ENCODE measurements at regions not wholly inside any gene's neighbourhood (a gene's known extent, or its start where the extent isn't known, plus 50 kb on each side); places are given as distances from the start of the nearest gene placed in this dataset.
A peak's percentile ranks its signal among the peaks of the same experiment; 100 is the strongest.

DNA sequence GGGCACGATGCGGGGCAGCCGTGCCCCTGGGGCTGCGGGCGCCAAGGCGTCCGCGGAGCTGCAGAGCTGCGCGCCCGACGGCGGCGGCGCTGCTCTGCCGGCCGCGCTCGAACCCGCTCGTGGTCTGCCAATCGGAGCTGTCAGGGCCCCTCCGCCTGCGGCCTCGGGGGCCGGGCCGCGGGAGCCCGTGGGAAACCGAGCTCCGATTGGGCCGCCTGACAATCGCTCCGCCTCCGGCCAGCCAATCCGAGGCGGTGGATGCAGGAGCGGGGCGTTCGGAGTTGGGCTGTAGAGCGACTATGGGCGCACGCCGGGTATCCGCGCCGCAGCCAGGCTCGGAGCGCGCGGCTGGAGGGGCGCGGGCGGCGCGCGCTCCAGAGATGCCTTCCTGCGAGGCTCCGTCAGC, 100.5 kb upstream of the SOD1 start:
- DNase-seq (ENCODE audit: low spot score) (peak; percentile 96), ATAC-seq (peak; percentile 76)
- TF ChIP-seq, protein P1, sequence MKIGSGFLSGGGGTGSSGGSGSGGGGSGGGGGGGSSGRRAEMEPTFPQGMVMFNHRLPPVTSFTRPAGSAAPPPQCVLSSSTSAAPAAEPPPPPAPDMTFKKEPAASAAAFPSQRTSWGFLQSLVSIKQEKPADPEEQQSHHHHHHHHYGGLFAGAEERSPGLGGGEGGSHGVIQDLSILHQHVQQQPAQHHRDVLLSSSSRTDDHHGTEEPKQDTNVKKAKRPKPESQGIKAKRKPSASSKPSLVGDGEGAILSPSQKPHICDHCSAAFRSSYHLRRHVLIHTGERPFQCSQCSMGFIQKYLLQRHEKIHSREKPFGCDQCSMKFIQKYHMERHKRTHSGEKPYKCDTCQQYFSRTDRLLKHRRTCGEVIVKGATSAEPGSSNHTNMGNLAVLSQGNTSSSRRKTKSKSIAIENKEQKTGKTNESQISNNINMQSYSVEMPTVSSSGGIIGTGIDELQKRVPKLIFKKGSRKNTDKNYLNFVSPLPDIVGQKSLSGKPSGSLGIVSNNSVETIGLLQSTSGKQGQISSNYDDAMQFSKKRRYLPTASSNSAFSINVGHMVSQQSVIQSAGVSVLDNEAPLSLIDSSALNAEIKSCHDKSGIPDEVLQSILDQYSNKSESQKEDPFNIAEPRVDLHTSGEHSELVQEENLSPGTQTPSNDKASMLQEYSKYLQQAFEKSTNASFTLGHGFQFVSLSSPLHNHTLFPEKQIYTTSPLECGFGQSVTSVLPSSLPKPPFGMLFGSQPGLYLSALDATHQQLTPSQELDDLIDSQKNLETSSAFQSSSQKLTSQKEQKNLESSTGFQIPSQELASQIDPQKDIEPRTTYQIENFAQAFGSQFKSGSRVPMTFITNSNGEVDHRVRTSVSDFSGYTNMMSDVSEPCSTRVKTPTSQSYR (CRISPR knock-in tag; IDR thresholded peaks at IDR 0.05): no peak
- peak; percentile 49; the same call in 1 of the 2 replicates for TF ChIP-seq SP1 (CRISPR knock-in tag; conservative IDR thresholded peaks at IDR 0.05)
- TF ChIP-seq, protein P2, sequence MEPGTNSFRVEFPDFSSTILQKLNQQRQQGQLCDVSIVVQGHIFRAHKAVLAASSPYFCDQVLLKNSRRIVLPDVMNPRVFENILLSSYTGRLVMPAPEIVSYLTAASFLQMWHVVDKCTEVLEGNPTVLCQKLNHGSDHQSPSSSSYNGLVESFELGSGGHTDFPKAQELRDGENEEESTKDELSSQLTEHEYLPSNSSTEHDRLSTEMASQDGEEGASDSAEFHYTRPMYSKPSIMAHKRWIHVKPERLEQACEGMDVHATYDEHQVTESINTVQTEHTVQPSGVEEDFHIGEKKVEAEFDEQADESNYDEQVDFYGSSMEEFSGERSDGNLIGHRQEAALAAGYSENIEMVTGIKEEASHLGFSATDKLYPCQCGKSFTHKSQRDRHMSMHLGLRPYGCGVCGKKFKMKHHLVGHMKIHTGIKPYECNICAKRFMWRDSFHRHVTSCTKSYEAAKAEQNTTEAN (CRISPR knock-in tag; IDR thresholded peaks at IDR 0.05): 0 out of 2 replicates have a peak, but pooled peaks have one; percentile 11
- no peak for TF ChIP-seq CREB1 (CRISPR knock-in tag; IDR thresholded peaks at IDR 0.05)
- TF ChIP-seq TCF7 (CRISPR knock-in tag; IDR thresholded peaks at IDR 0.05; ENCODE audit: low read depth): 0 out of 2 replicates have a peak, but pooled peaks have one; percentile 18
- 0 out of 2 replicates have a peak, but pooled peaks have one; percentile 13 for TF ChIP-seq ELF4 (CRISPR knock-in tag; IDR thresholded peaks at IDR 0.05; ENCODE audit: low read depth)
- TF ChIP-seq, protein P3, sequence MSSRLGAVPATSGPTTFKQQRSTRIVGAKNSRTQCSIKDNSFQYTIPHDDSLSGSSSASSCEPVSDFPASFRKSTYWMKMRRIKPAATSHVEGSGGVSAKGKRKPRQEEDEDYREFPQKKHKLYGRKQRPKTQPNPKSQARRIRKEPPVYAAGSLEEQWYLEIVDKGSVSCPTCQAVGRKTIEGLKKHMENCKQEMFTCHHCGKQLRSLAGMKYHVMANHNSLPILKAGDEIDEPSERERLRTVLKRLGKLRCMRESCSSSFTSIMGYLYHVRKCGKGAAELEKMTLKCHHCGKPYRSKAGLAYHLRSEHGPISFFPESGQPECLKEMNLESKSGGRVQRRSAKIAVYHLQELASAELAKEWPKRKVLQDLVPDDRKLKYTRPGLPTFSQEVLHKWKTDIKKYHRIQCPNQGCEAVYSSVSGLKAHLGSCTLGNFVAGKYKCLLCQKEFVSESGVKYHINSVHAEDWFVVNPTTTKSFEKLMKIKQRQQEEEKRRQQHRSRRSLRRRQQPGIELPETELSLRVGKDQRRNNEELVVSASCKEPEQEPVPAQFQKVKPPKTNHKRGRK (CRISPR knock-in tag; IDR thresholded peaks at IDR 0.05; ENCODE audit: borderline replicate concordance): no peak
- TF ChIP-seq SMAD3 (CRISPR knock-in tag; IDR thresholded peaks at IDR 0.05; ENCODE audit: borderline replicate concordance): no peak
- peak; percentile 25; the same call in 1 of the 2 replicates for TF ChIP-seq TP53 (CRISPR knock-in tag; IDR thresholded peaks at IDR 0.05)
- TF ChIP-seq, protein P4, sequence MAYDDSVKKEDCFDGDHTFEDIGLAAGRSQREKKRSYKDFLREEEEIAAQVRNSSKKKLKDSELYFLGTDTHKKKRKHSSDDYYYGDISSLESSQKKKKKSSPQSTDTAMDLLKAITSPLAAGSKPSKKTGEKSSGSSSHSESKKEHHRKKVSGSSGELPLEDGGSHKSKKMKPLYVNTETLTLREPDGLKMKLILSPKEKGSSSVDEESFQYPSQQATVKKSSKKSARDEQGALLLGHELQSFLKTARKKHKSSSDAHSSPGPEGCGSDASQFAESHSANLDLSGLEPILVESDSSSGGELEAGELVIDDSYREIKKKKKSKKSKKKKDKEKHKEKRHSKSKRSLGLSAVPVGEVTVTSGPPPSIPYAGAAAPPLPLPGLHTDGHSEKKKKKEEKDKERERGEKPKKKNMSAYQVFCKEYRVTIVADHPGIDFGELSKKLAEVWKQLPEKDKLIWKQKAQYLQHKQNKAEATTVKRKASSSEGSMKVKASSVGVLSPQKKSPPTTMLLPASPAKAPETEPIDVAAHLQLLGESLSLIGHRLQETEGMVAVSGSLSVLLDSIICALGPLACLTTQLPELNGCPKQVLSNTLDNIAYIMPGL (CRISPR knock-in tag; IDR thresholded peaks at IDR 0.05): 0 out of 2 replicates have a peak, but pooled peaks have one; percentile 40
- peaks cover 21% of the 10 kb centered on the region for H3K27me3 Mint-ChIP-seq (ENCODE audit: low read depth)
- no peaks in the 10 kb centered on the region for H3K36me3 Mint-ChIP-seq
- no peak overlapping the region for H3K27ac Mint-ChIP-seq
- POLR2A ChIA-PET: interaction anchor here (0.6 to 1.7 kb wide), 16 partner anchors 11 to 1283 kb away, joined by 3 to 12 read pairs (median 4); no protein-coding TSS in a partner anchor
- CTCF ChIA-PET: interaction anchor here (0.5 to 3.7 kb wide), 36 partner anchors 9 to 587 kb away, joined by 3 to 46 read pairs (median 4); partner anchors contain the start of gene TIAM1
- no peaks in the 10 kb centered on the region for H3K9me3 Mint-ChIP-seq
- H3K4me1 Mint-ChIP-seq: peaks cover 54% of the 10 kb centered on the region
- peak overlapping the region; percentile 92 for H3K4me3 Mint-ChIP-seq

DNA sequence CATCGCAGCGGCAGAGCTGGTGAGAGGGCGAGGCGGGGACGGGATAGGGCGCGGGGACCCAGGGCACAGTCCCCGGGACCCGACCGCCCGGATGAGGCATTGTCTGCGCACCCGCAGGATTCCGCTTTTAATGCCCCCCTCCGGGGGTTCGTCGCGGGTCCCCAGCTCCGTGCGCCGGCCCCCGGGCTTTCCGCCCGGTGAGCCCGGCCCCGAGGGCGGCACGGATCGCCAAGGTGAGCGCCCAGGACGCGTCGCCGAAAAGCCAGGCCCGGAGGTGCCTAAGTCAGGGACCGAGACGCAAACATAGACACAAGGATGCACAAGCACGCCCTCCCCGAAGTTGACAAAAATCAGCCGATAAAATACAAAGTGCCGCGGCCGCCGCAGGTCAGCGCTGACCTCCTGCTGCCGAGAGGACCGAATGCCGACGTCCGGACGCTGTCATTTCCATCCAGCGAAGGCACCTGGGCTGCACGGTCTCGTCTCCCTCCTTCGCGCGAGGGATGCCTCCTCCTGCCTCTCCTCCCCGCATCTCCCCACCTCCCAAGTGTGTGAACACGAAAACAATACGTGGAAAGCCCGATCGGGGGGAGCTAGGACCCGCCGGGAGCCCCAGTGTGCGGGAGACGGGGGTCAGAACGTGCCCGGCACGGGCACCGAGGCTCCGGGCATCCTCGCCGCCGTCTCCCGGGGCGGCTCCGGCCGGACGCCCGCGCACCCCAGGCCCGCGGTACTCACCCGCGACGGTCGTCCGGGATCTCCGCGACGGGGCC, 101.1 kb upstream of the SOD1 start:
- TF ChIP-seq TEAD1 (CRISPR knock-in tag; IDR thresholded peaks at IDR 0.05) (0 out of 2 replicates have a peak, but pooled peaks have one; percentile 13), ATF1 (CRISPR knock-in tag; IDR thresholded peaks at IDR 0.05) (no peak)
- TF ChIP-seq, protein P2 (CRISPR knock-in tag; IDR thresholded peaks at IDR 0.05): 0 out of 2 replicates have a peak, but pooled peaks have one; percentile 42
- TF ChIP-seq, protein P5, sequence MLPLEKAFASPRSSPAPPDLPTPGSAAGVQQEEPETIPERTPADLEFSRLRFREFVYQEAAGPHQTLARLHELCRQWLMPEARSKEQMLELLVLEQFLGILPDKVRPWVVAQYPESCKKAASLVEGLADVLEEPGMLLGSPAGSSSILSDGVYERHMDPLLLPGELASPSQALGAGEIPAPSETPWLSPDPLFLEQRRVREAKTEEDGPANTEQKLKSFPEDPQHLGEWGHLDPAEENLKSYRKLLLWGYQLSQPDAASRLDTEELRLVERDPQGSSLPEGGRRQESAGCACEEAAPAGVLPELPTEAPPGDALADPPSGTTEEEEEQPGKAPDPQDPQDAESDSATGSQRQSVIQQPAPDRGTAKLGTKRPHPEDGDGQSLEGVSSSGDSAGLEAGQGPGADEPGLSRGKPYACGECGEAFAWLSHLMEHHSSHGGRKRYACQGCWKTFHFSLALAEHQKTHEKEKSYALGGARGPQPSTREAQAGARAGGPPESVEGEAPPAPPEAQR (CRISPR knock-in tag; IDR thresholded peaks at IDR 0.05): no peak
- peak; percentile 51 for DNase-seq (ENCODE audit: low spot score)
- ChIA-PET CTCF (interaction anchor here (0.9 to 3.7 kb wide), 26 partner anchors 10 to 371 kb away, joined by 3 to 46 read pairs (median 6); partner anchors contain the start of gene TIAM1), POLR2A (interaction anchor here (0.6 to 1.7 kb wide), 12 partner anchors 10 to 99 kb away, joined by 3 to 11 read pairs (median 4); no protein-coding TSS in a partner anchor)
- H3K36me3 Mint-ChIP-seq: no peaks in the 10 kb centered on the region
- H3K27ac Mint-ChIP-seq: no peak overlapping the region
- peak overlapping the region; percentile 78 for H3K4me3 Mint-ChIP-seq
- ATAC-seq: peak; percentile 0
- H3K9me3 Mint-ChIP-seq: no peaks in the 10 kb centered on the region
- H3K4me1 Mint-ChIP-seq: peaks cover 60% of the 10 kb centered on the region
- peaks cover 21% of the 10 kb centered on the region for H3K27me3 Mint-ChIP-seq (ENCODE audit: low read depth)

Data from WTC11 (cell line).